ENCODE measurements at regions not wholly inside any gene's neighbourhood (a gene's known extent, or its start where the extent isn't known, plus 50 kb on each side); places are given as distances from the start of the nearest gene placed in this dataset.

- Mint-ChIP-seq H3K4me1 (no peaks in the 10 kb centered on the region), H3K27ac (no peak overlapping the region)
- no peak for TF ChIP-seq CTCF (IDR thresholded peaks at IDR 0.05)
Measured at GRCh38 chrX:45894864-45895645, 650.2 kb downstream of the ZNF674 start.

GRCh38 chrX:45889471-45889870 lies 655.8 kb downstream of the ZNF674 start:
- Mint-ChIP-seq H3K4me1 (no peaks in the 10 kb centered on the region), H3K4me3 (no peak overlapping the region), H3K9me3 (peaks cover 34% of the 10 kb centered on the region), H3K27ac (no peak overlapping the region), H3K27me3 (ENCODE audit: low read depth, poor library complexity) (no peaks in the 10 kb centered on the region), H3K36me3 (ENCODE audit: low read depth) (no peaks in the 10 kb centered on the region)
- DNase-seq: no peak
- no peak for TF ChIP-seq CTCF (IDR thresholded peaks at IDR 0.05)

More at GRCh38 chrX:45894864-45895645, 650.2 kb downstream of the ZNF674 start:
- H3K36me3 Mint-ChIP-seq (ENCODE audit: low read depth): no peaks in the 10 kb centered on the region
- DNase-seq: no peak
- peaks cover 40% of the 10 kb centered on the region for H3K9me3 Mint-ChIP-seq
- H3K4me3 Mint-ChIP-seq: no peak overlapping the region
- no peaks in the 10 kb centered on the region for H3K27me3 Mint-ChIP-seq (ENCODE audit: low read depth, poor library complexity)

- Mint-ChIP-seq H3K27me3 (ENCODE audit: low read depth, poor library complexity) (no peaks in the 10 kb centered on the region), H3K4me3 (no peak overlapping the region), H3K4me1 (no peaks in the 10 kb centered on the region), H3K9me3 (peaks cover 36% of the 10 kb centered on the region), H3K27ac (no peak overlapping the region), H3K36me3 (ENCODE audit: low read depth) (no peaks in the 10 kb centered on the region)
- no peak for DNase-seq
- no peak for TF ChIP-seq CTCF (IDR thresholded peaks at IDR 0.05)
Measured at GRCh38 chrX:45888518-45888917, 656.7 kb downstream of the ZNF674 start.

- Mint-ChIP-seq H3K4me1 (no peaks in the 10 kb centered on the region), H3K4me3 (no peak overlapping the region), H3K27me3 (ENCODE audit: low read depth, poor library complexity) (no peaks in the 10 kb centered on the region), H3K9me3 (peaks cover 35% of the 10 kb centered on the region), H3K27ac (no peak overlapping the region), H3K36me3 (ENCODE audit: low read depth) (no peaks in the 10 kb centered on the region)
- TF ChIP-seq CTCF (IDR thresholded peaks at IDR 0.05): no peak
- no peak for DNase-seq
Measured at GRCh38 chrX:45885931-45886330, 659.3 kb downstream of the ZNF674 start.

GRCh38 chrX:45879512-45879911 lies 665.7 kb downstream of the ZNF674 start:
- Mint-ChIP-seq H3K9me3 (peaks cover 36% of the 10 kb centered on the region), H3K4me3 (no peak overlapping the region), H3K36me3 (ENCODE audit: low read depth) (no peaks in the 10 kb centered on the region), H3K27ac (no peak overlapping the region), H3K27me3 (ENCODE audit: low read depth, poor library complexity) (peaks cover 3% of the 10 kb centered on the region), H3K4me1 (peaks cover 4% of the 10 kb centered on the region)
- TF ChIP-seq CTCF (IDR thresholded peaks at IDR 0.05): no peak
- no peak for DNase-seq

- H3K9me3 Mint-ChIP-seq: peaks cover 35% of the 10 kb centered on the region
- H3K4me3 Mint-ChIP-seq: no peak overlapping the region
- H3K27ac Mint-ChIP-seq: no peak overlapping the region
- H3K27me3 Mint-ChIP-seq (ENCODE audit: low read depth, poor library complexity): peaks cover 3% of the 10 kb centered on the region
- H3K4me1 Mint-ChIP-seq: peaks cover 4% of the 10 kb centered on the region
- TF ChIP-seq CTCF (IDR thresholded peaks at IDR 0.05): no peak
- no peak for DNase-seq
- H3K36me3 Mint-ChIP-seq (ENCODE audit: low read depth): no peaks in the 10 kb centered on the region
Measured at GRCh38 chrX:45876206-45876605, 669.0 kb downstream of the ZNF674 start.
